ENCODE measurements at regions not wholly inside any gene's neighbourhood (a gene's known extent, or its start where the extent isn't known, plus 50 kb on each side); places are given as distances from the start of the nearest gene placed in this dataset.

DNA sequence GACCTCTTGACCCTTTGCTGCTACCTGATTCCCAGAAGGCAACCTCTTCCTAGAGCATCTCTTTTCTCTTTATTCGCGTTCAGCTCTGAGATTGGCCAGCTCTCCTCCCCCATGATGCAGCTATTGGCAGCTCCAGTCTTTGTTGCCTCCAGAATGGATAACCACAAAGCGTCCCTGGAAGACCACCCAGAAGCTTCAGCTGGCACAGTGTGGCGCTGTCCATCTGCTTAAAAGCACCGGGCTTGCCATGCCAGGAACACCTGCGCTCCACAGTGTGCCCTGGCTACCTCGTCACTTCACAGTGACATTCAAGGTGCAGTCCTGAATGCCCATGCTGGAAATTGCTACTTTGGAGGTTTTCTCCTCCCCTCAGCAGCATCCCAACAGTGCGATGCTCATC is 353.9 kb downstream of the LMO4 start:
- TF ChIP-seq, protein P1, sequence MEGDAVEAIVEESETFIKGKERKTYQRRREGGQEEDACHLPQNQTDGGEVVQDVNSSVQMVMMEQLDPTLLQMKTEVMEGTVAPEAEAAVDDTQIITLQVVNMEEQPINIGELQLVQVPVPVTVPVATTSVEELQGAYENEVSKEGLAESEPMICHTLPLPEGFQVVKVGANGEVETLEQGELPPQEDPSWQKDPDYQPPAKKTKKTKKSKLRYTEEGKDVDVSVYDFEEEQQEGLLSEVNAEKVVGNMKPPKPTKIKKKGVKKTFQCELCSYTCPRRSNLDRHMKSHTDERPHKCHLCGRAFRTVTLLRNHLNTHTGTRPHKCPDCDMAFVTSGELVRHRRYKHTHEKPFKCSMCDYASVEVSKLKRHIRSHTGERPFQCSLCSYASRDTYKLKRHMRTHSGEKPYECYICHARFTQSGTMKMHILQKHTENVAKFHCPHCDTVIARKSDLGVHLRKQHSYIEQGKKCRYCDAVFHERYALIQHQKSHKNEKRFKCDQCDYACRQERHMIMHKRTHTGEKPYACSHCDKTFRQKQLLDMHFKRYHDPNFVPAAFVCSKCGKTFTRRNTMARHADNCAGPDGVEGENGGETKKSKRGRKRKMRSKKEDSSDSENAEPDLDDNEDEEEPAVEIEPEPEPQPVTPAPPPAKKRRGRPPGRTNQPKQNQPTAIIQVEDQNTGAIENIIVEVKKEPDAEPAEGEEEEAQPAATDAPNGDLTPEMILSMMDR (IDR thresholded peaks at IDR 0.05; ENCODE audit: low read depth, low read length, missing control alignments), result no peak
- DNase-seq, result no peak
- in situ Hi-C loops (cut with HindIII; ENCODE audit: low pct_ligation_motif_present, low sequenced_read_pairs), result no loop called here
- H3K27me3 ChIP-seq (replicated peaks), result no peaks in the 10 kb centered on the region
- H3K36me3 ChIP-seq (replicated peaks), result no peaks in the 10 kb centered on the region
- H3K27ac ChIP-seq, result no peak overlapping the region
- no peak overlapping the region for H3K4me3 ChIP-seq (ENCODE audit: low read depth, low read length)

DNA sequence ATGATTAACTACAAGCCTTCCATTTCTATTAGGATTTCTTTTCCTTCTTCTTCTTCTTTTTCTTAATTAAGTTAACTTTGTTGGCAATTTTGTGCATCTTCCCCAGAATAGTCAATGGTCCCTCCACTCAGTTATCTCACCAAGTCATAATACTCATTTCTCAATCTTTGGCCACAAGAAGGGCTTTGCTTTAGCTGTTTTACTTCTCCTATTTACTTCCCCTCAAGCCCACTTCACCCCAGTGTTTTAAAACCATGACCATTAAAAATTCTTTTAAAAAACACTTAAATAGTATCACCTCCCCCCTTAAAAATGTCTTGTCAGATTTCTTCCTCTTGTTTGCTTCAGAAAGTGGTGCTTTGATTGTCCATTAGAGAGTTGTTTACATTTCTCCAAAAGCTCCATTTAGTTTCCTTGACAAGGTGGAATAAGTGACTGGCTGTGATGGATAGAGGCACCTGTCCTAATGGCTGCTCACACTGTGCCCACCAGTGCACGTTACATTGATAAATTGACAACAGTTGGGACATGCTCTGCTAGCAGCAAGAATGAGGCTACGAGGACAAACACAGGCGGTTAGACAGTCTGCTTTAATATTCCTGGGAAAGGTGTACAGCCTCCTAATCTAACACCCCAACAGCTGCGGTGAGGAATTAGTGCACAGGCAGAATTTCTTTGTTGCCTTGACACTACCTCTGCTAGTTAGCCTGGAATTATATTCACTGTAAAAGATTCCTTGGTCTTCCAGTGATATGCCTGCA is 354.7 kb downstream of the LMO4 start:
- in situ Hi-C loops (cut with HindIII; ENCODE audit: low pct_ligation_motif_present, low sequenced_read_pairs), result no loop called here
- H3K27ac ChIP-seq, result no peak overlapping the region
- TF ChIP-seq, protein P1 (IDR thresholded peaks at IDR 0.05; ENCODE audit: low read depth, low read length, missing control alignments), result no peak

DNA sequence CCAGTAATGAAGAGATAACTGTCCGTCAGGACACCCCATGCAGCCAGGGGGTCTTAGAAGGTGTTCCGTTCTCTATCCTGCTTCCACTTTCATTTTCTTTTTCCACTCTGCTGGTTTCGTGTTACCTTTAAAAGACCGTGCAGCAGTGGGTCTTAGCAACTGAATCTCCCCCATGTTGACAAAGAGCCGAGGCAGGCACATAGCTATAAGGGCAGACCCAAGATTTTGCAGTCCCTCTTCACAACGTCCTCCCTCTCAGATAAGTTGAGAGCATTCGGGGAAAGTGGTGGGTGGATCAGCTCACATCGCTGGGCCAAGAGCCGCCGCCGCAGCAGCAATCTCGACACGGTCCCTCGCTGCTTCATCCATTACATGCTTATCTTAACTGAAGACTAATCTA is 355.5 kb downstream of the LMO4 start:
- no peaks in the 10 kb centered on the region for H3K36me3 ChIP-seq (replicated peaks)
- no peaks in the 10 kb centered on the region for H3K27me3 ChIP-seq (replicated peaks)
- in situ Hi-C loops (cut with HindIII; ENCODE audit: low pct_ligation_motif_present, low sequenced_read_pairs), result no loop called here
- DNase-seq, result no peak
- peak overlapping the region; percentile 52 for H3K4me3 ChIP-seq (ENCODE audit: low read depth, low read length)
- TF ChIP-seq, protein P1 (IDR thresholded peaks at IDR 0.05; ENCODE audit: low read depth, low read length, missing control alignments), result no peak
- H3K27ac ChIP-seq, result no peak overlapping the region

More for the DNA sequence above, 354.7 kb downstream of the LMO4 start:
- no peaks in the 10 kb centered on the region for H3K36me3 ChIP-seq (replicated peaks)
- H3K4me3 ChIP-seq (ENCODE audit: low read depth, low read length), result no peak overlapping the region
- no peaks in the 10 kb centered on the region for H3K27me3 ChIP-seq (replicated peaks)
- DNase-seq, result no peak

DNA sequence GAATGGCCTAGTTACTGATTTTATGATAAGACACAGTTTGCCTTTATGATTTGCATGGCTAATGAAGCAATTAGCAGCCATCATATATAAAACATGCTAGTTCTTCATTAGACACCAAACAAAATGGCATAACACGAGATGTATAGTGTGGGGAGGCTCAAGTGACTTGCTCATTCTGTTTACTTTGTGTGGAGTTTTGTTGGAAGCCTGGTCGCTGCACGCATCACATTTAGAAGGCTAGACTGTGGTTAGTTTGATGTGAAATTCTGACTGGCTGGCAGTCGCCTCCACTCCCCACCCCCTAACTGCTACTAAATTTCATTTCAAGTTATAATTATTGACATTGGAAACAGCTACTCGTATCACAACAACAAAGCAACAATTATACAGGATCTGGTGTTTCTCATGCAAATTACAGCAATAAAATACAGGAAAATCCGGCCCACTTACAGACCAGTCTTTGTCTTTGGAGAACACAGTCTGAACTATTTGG is 356.1 kb downstream of the LMO4 start:
- H3K36me3 ChIP-seq (replicated peaks), result no peaks in the 10 kb centered on the region
- in situ Hi-C loops (cut with HindIII; ENCODE audit: low pct_ligation_motif_present, low sequenced_read_pairs), result no loop called here
- no peaks in the 10 kb centered on the region for H3K27me3 ChIP-seq (replicated peaks)
- H3K27ac ChIP-seq, result no peak overlapping the region
- H3K4me3 ChIP-seq (ENCODE audit: low read depth, low read length), result peak overlapping the region; percentile 52
- TF ChIP-seq, protein P1 (IDR thresholded peaks at IDR 0.05; ENCODE audit: low read depth, low read length, missing control alignments), result no peak
- DNase-seq, result peak; percentile 18

DNA sequence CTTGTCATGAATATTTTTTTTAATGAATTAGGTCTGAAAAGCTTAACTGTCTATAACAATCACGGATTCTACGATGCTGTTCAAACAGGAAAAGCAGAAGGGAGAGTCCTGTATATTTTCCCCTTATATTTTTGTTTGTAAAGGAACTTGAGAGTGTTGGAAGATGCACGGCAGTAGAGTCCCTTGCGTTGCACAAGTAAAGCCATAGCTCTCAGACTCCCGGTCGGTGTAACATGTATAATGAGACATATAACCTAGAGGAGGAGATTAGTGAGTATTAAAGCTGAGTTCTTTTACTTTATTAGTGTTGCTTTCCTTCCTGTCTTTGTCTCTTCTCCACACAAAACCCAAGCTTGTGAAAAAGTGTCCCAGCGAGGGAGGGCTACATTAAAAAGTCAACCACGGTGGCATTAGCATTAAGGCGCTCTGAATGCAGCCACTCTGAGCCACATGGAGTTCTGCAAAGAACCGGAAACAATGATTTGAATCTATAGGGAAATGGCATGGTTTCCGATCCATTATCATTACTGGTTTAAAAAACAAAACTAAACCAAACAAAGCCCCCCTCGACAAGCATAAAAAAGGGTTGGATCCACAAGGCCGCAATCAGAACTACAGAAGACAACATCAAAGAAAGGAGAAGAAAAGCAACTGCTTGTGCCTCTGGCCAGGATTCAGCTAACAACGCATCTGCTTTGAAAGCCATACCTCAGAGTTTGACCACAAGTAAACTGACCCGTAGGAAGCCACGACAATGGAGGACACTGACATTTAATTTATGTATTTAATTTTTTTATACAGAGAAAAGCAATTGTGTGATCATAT is 356.8 kb downstream of the LMO4 start:
- no peak for DNase-seq
- Histone ChIP-seq H3K4me3 (ENCODE audit: low read depth, low read length) (no peak overlapping the region), H3K27me3 (replicated peaks) (no peaks in the 10 kb centered on the region), H3K36me3 (replicated peaks) (no peaks in the 10 kb centered on the region), H3K27ac (no peak overlapping the region)
- in situ Hi-C loops (cut with HindIII; ENCODE audit: low pct_ligation_motif_present, low sequenced_read_pairs), result no loop called here
- TF ChIP-seq, protein P1 (IDR thresholded peaks at IDR 0.05; ENCODE audit: low read depth, low read length, missing control alignments), result no peak

Measured in brain microvascular endothelial cell (primary cell).